ENCODE measurements at regions not wholly inside any gene's neighbourhood (a gene's known extent, or its start where the extent isn't known, plus 50 kb on each side); places are given as distances from the start of the nearest gene placed in this dataset.

DNA sequence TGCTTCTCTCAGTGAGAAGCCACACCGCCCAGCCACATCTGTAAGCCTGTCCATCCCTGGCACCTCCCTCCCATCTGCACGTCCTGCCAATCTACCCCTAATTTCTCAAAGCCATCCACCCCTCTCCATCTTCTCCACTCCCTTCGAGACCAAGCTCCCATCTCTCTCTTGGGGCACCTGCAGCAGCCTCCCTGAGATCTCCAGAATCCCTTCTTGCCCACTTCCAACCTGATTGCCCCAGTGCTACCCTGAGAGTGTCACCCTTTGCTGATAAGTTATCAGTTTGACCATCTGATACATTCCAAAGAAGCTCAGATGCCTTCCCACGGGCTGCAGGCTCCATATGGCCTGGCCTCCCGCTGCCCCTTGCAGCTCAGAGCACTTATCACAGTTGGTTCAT is 496.1 kb downstream of the SHQ1 start:
- 67% methylated on average over 5 of the region's 5 CpGs for WGBS (ENCODE audit: low lambda C conversion rate)
- no peaks in the 10 kb centered on the region for H3K36me3 ChIP-seq (replicated peaks in 1 of 2; ENCODE audit: control insufficient read depth in 1 of 2, insufficient read depth in 2 of 2, low read length in 1 of 2)
- DNase-seq = no peak
- H3K4me2 ChIP-seq = no peak overlapping the region
- no peak for TF ChIP-seq CHD2 (IDR thresholded peaks at IDR 0.05; ENCODE audit: low read length, partially characterized antibody)
- no peak for TF ChIP-seq RXRA (IDR thresholded peaks at IDR 0.05; ENCODE audit: borderline replicate concordance, low read depth)
- TF ChIP-seq, protein P1, sequence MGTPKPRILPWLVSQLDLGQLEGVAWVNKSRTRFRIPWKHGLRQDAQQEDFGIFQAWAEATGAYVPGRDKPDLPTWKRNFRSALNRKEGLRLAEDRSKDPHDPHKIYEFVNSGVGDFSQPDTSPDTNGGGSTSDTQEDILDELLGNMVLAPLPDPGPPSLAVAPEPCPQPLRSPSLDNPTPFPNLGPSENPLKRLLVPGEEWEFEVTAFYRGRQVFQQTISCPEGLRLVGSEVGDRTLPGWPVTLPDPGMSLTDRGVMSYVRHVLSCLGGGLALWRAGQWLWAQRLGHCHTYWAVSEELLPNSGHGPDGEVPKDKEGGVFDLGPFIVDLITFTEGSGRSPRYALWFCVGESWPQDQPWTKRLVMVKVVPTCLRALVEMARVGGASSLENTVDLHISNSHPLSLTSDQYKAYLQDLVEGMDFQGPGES (IDR thresholded peaks at IDR 0.05; ENCODE audit: low read depth, low read length) = no peak
- no peak for TF ChIP-seq TEAD4 (IDR thresholded peaks at IDR 0.05; ENCODE audit: borderline replicate concordance, insufficient read depth)
- TF ChIP-seq SIN3A (IDR thresholded peaks at IDR 0.05; ENCODE audit: borderline replicate concordance, low read depth, low read length) = no peak
- no peak for TF ChIP-seq TAF1 (IDR thresholded peaks at IDR 0.05; ENCODE audit: borderline replicate concordance, low read depth, low read length)
- no peak for TF ChIP-seq POLR2AphosphoS5 (IDR thresholded peaks at IDR 0.05; ENCODE audit: low read depth, low read length)
- TF ChIP-seq, protein P2, sequence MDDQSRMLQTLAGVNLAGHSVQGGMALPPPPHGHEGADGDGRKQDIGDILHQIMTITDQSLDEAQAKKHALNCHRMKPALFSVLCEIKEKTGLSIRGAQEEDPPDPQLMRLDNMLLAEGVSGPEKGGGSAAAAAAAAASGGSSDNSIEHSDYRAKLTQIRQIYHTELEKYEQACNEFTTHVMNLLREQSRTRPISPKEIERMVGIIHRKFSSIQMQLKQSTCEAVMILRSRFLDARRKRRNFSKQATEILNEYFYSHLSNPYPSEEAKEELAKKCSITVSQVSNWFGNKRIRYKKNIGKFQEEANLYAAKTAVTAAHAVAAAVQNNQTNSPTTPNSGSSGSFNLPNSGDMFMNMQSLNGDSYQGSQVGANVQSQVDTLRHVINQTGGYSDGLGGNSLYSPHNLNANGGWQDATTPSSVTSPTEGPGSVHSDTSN (IDR thresholded peaks at IDR 0.05) = no peak
- TF ChIP-seq FOSL2 (IDR thresholded peaks at IDR 0.05; ENCODE audit: borderline replicate concordance, low read depth) = no peak
- TF ChIP-seq MXI1 (IDR thresholded peaks at IDR 0.05; ENCODE audit: low read depth, low read length) = no peak
- no peak for TF ChIP-seq SMC3 (IDR thresholded peaks at IDR 0.05; ENCODE audit: low read depth, low read length)
- no peak for TF ChIP-seq MEF2A (IDR thresholded peaks at IDR 0.05; ENCODE audit: borderline replicate concordance, low read depth)
- no peak for TF ChIP-seq FOXM1 (IDR thresholded peaks at IDR 0.05; ENCODE audit: low read depth)
- TF ChIP-seq, protein P3, sequence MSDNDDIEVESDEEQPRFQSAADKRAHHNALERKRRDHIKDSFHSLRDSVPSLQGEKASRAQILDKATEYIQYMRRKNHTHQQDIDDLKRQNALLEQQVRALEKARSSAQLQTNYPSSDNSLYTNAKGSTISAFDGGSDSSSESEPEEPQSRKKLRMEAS (IDR thresholded peaks at IDR 0.05; ENCODE audit: low read depth) = no peak
- TF ChIP-seq NFIC (IDR thresholded peaks at IDR 0.05; ENCODE audit: borderline replicate concordance) = no peak
- TF ChIP-seq RAD21 (IDR thresholded peaks at IDR 0.05; ENCODE audit: low read length) = no peak
- TF ChIP-seq, protein P4, sequence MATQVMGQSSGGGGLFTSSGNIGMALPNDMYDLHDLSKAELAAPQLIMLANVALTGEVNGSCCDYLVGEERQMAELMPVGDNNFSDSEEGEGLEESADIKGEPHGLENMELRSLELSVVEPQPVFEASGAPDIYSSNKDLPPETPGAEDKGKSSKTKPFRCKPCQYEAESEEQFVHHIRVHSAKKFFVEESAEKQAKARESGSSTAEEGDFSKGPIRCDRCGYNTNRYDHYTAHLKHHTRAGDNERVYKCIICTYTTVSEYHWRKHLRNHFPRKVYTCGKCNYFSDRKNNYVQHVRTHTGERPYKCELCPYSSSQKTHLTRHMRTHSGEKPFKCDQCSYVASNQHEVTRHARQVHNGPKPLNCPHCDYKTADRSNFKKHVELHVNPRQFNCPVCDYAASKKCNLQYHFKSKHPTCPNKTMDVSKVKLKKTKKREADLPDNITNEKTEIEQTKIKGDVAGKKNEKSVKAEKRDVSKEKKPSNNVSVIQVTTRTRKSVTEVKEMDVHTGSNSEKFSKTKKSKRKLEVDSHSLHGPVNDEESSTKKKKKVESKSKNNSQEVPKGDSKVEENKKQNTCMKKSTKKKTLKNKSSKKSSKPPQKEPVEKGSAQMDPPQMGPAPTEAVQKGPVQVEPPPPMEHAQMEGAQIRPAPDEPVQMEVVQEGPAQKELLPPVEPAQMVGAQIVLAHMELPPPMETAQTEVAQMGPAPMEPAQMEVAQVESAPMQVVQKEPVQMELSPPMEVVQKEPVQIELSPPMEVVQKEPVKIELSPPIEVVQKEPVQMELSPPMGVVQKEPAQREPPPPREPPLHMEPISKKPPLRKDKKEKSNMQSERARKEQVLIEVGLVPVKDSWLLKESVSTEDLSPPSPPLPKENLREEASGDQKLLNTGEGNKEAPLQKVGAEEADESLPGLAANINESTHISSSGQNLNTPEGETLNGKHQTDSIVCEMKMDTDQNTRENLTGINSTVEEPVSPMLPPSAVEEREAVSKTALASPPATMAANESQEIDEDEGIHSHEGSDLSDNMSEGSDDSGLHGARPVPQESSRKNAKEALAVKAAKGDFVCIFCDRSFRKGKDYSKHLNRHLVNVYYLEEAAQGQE (IDR thresholded peaks at IDR 0.05; ENCODE audit: low read depth, low read length) = no peak
- TF ChIP-seq TCF12 (IDR thresholded peaks at IDR 0.05) = no peak
- no peak for TF ChIP-seq YY1 (IDR thresholded peaks at IDR 0.05; ENCODE audit: low read depth)
- CTCF ChIA-PET = no interaction called here
- H3F3A ChIP-seq (replicated peaks; ENCODE audit: insufficient read depth) = peaks cover 6% of the 10 kb centered on the region
- 0 out of 2 replicates have a peak, but pooled peaks cover 3% of the 10 kb centered on the region for H4K20me1 ChIP-seq (ENCODE audit: insufficient read depth)
- POLR2A ChIA-PET = no interaction called here
- H3K27me3 ChIP-seq (ENCODE audit: insufficient read depth) = peaks cover 4% of the 10 kb centered on the region; the same call in 1 of the 2 replicates
- no peaks in the 10 kb centered on the region for H3K9me3 ChIP-seq
- no peaks in the 10 kb centered on the region for H3K9me2 ChIP-seq
- H3K4me3 ChIP-seq (ENCODE audit: low read depth in 2 of 2, low read length in 1 of 2) = no peak overlapping the region
- no peaks in the 10 kb centered on the region for H3K79me2 ChIP-seq (ENCODE audit: insufficient read depth)
- H3K4me1 ChIP-seq (ENCODE audit: control insufficient read depth in 1 of 2, insufficient read depth in 2 of 2, low read depth in 1 of 2, low read length in 1 of 2) = peaks cover 7% of the 10 kb centered on the region in 2 experiments; a peak in 3 of 4 replicates
- no peak overlapping the region for H3K27ac ChIP-seq (ENCODE audit: low read depth in 2 of 2, low read length in 1 of 2)
- H3K9ac ChIP-seq = no peak overlapping the region
- no peak overlapping the region for H2AFZ ChIP-seq (ENCODE audit: low read depth)
